ENCODE measurements at regions not wholly inside any gene's neighbourhood (a gene's known extent, or its start where the extent isn't known, plus 50 kb on each side); places are given as distances from the start of the nearest gene placed in this dataset.

GRCh38 chr3:155018621-155019330 is 61.3 kb upstream of the MME start:
- WGBS, 2 donors, result 88 to 94% methylated on average over 5 of the region's 5 CpGs
- H3K27ac ChIP-seq, result peak overlapping the region in 1 of 3 donors; percentile 40
- peaks cover 9% of the 10 kb centered on the region in 2 donors for H3K4me1 ChIP-seq
- intact Hi-C loops (cut with DNase I), result no loop called here
- H3K4me3 ChIP-seq (replicated peaks in 1 of 3), result no peak overlapping the region
- no peaks in the 10 kb centered on the region for H3K27me3 ChIP-seq
- no peaks in the 10 kb centered on the region for H3K9me3 ChIP-seq
- TF ChIP-seq POLR2A (IDR thresholded peaks at IDR 0.05) (no peak), CTCF (IDR thresholded peaks at IDR 0.05) (no peak)
- no peaks in the 10 kb centered on the region for H3K36me3 ChIP-seq
- no peak for DNase-seq

- intact Hi-C loops (cut with DNase I), result no loop called here
- DNase-seq, result no peak
- Histone ChIP-seq H3K27ac (no peak overlapping the region), H3K4me3 (replicated peaks in 1 of 3) (no peak overlapping the region), H3K27me3 (no peaks in the 10 kb centered on the region), H3K9me3 (no peaks in the 10 kb centered on the region), H3K4me1 (peaks cover 9% of the 10 kb centered on the region in 2 donors), H3K36me3 (no peaks in the 10 kb centered on the region)
- TF ChIP-seq POLR2A (IDR thresholded peaks at IDR 0.05) (no peak), CTCF (IDR thresholded peaks at IDR 0.05) (no peak)
- WGBS, 2 donors, result 69 to 89% methylated on average over 2 of the region's 2 CpGs
These were observed 64.2 kb upstream of the MME start for GRCh38 chr3:155015776-155016436.

DNA sequence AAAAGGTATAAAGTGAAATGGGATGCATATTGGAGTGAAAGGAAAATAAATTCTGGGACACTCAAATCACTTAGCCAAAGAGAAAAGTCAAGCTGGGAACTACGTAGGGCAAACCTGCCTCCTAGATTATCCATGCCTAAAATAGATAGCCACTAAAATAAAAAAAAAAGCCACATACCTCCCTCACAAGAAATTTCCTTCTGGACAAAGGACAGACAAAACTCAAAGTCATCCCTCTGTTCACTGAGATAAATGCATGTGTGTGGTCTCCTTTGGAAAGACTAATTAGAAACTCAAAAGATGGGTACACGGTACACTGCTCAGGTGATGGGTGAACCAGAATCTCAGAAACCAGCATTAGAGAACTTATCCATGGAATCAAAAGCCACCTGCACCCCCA is 65.2 kb upstream of the MME start:
- no peak for DNase-seq
- Histone ChIP-seq H3K9me3 (no peaks in the 10 kb centered on the region), H3K4me1 (peaks cover 9% of the 10 kb centered on the region in 2 donors), H3K4me3 (replicated peaks in 1 of 3) (no peak overlapping the region), H3K27ac (no peak overlapping the region), H3K27me3 (no peaks in the 10 kb centered on the region), H3K36me3 (no peaks in the 10 kb centered on the region)
- 93 to 94% methylated on average over 2 of the region's 2 CpGs for WGBS, 2 donors
- intact Hi-C loops (cut with DNase I), result no loop called here
- TF ChIP-seq POLR2A (IDR thresholded peaks at IDR 0.05) (no peak), CTCF (IDR thresholded peaks at IDR 0.05) (no peak)

- Histone ChIP-seq H3K4me1 (no peaks in the 10 kb centered on the region), H3K9me3 (no peaks in the 10 kb centered on the region), H3K36me3 (no peaks in the 10 kb centered on the region), H3K4me3 (replicated peaks in 1 of 3) (no peak overlapping the region), H3K27me3 (no peaks in the 10 kb centered on the region), H3K27ac (no peak overlapping the region)
- intact Hi-C loops (cut with DNase I), result no loop called here
- WGBS, 2 donors, result 93 to 95% methylated on average over 2 of the region's 2 CpGs
- no peak for DNase-seq
- no peak for TF ChIP-seq POLR2A (IDR thresholded peaks at IDR 0.05)
- TF ChIP-seq CTCF (IDR thresholded peaks at IDR 0.05), result no peak
These were observed 66.7 kb upstream of the MME start for GRCh38 chr3:155013427-155013826.

GRCh38 chr3:155012584-155012983 is 67.5 kb upstream of the MME start:
- Histone ChIP-seq H3K9me3 (no peaks in the 10 kb centered on the region), H3K36me3 (no peaks in the 10 kb centered on the region), H3K27ac (no peak overlapping the region), H3K4me1 (no peaks in the 10 kb centered on the region), H3K27me3 (no peaks in the 10 kb centered on the region), H3K4me3 (replicated peaks in 1 of 3) (no peak overlapping the region)
- 94 to 96% methylated on average over 4 of the region's 4 CpGs for WGBS, 2 donors
- intact Hi-C loops (cut with DNase I), result no loop called here
- DNase-seq, result no peak
- TF ChIP-seq POLR2A (IDR thresholded peaks at IDR 0.05), result no peak
- no peak for TF ChIP-seq CTCF (IDR thresholded peaks at IDR 0.05)

Data from thyroid gland (tissue), 4 donors.